ENCODE measurements at regions not wholly inside any gene's neighbourhood (a gene's known extent, or its start where the extent isn't known, plus 50 kb on each side); places are given as distances from the start of the nearest gene placed in this dataset.
"Not testable (repeated sequence)": the region's sequence is repeated elsewhere in the genome, so short reads cannot be mapped to it uniquely, and the experiment has no call there.

DNA sequence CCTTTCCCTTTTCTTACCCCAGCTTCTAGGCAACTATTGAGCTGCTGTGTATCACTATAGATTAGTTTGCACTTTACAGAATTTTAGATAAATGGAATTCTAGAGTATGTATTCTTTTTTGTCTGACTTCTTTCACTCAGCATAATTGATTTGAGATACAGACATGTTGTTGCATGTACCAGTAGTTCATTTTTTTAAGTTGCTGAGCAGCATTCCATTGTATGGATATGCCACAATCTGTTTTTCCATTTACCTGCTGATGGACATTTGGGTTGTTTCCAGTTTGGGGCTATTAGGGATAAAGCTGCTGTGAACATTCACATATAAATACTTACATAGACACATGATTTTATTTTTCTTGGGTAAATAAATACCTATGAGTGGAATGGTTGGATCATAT is 135.7 kb downstream of the IGF1 start:
- Mint-ChIP-seq H3K9me3 (ENCODE audit: low read depth) (no peaks in the 10 kb centered on the region), H3K4me1 (no peaks in the 10 kb centered on the region), H3K36me3 (ENCODE audit: low read depth) (no peaks in the 10 kb centered on the region), H3K4me3 (no peak overlapping the region), H3K27me3 (peaks cover 2% of the 10 kb centered on the region), H3K27ac (no peak overlapping the region)
- intact Hi-C loops (cut with DNase I, micrococcal nuclease), result no loop called here
- POLR2A ChIA-PET, result no interaction called here
- no peak for ATAC-seq
- CTCF ChIA-PET, result no interaction called here
- no peak for DNase-seq

DNA sequence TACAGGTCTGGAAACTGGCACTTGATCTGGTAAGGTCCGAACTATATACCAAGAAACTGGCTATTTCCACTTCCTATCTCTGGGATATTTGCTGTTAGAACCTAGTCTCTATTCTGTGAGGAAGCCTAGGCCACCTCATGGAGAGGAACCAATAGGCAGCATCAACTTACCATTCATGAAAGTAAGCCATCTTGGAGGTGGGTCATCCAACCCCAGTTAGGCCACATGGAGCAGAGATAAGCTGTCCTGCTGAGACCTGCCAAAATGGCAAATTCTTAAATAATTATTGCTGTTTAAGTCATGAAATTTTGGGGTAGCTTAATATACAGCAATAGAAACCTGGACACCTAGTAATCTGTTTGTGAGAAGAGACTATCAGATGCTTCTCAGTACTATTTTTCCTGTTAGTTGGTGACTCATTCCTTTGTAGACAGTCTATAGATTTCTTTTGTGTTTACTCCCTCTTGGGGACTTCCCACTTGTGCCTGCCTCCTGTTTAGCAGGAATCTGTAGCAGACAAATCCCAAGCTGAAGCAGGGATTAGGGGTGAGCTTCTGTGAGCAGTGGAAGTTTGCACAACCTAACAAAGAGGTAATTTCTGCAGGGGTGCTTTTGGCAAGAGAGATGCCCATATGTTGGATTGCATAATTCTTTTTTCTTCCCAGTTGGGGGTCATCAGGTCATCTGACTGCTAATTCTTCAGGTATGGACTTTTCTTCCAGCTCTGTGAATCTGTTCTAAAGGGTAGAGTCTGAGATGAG is 136.8 kb downstream of the IGF1 start:
- H3K36me3 Mint-ChIP-seq (ENCODE audit: low read depth), result no peaks in the 10 kb centered on the region
- no peaks in the 10 kb centered on the region for H3K4me1 Mint-ChIP-seq
- ChIA-PET CTCF (interaction anchor here (0.6 kb wide), 1 partner anchor 207 kb away, joined by 3 read pairs; no protein-coding TSS in a partner anchor), POLR2A (no interaction called here)
- DNase-seq, result no peak
- H3K4me3 Mint-ChIP-seq, result no peak overlapping the region
- intact Hi-C loops (cut with DNase I, micrococcal nuclease), result no loop called here
- no peak overlapping the region for H3K27ac Mint-ChIP-seq
- H3K27me3 Mint-ChIP-seq, result peaks cover 2% of the 10 kb centered on the region
- ATAC-seq, result no peak
- H3K9me3 Mint-ChIP-seq (ENCODE audit: low read depth), result no peaks in the 10 kb centered on the region

DNA sequence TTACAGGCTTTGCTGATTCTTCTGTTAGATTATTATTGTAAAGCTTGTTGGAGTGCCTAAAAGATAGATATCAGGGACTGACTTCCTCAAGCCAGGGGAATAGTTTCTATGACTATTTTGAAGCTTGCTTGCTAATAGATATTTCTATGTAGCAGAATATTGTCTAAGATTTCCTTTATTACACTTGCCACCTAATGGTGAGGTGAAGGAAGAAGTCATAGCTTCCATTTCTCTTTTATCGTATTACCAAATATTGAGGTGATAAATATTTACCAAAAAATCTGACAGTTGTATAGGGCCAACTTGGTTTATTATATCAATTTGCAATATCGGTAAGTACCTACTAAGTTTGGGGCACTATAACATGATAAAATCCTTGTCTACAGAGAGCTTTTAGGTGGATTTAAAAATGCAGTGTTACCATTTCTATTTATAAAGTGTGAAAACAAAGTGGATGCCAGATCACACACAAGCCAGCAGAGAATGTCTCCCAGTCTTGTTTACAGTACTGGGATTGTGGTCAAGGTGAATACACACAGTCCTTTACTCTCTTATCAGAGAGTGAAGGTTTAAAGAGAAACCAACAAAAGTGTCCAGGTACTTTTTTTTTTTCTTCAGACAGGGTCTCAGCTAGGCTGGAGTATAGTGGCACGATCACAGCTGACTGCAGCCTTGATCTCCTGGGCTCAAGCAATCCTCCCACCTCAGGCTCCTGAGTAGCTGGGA is 137.9 kb downstream of the IGF1 start:
- ChIA-PET CTCF (interaction anchor here (0.6 kb wide), 1 partner anchor 208 kb away, joined by 3 read pairs; no protein-coding TSS in a partner anchor), POLR2A (no interaction called here)
- H3K27ac Mint-ChIP-seq, result no peak overlapping the region
- intact Hi-C loops (cut with DNase I, micrococcal nuclease), result no loop called here
- H3K4me1 Mint-ChIP-seq, result no peaks in the 10 kb centered on the region
- H3K27me3 Mint-ChIP-seq, result peaks cover 4% of the 10 kb centered on the region
- H3K36me3 Mint-ChIP-seq (ENCODE audit: low read depth), result no peaks in the 10 kb centered on the region
- H3K4me3 Mint-ChIP-seq, result no peak overlapping the region
- H3K9me3 Mint-ChIP-seq (ENCODE audit: low read depth), result no peaks in the 10 kb centered on the region
- DNase-seq (no peak), ATAC-seq (no peak)

DNA sequence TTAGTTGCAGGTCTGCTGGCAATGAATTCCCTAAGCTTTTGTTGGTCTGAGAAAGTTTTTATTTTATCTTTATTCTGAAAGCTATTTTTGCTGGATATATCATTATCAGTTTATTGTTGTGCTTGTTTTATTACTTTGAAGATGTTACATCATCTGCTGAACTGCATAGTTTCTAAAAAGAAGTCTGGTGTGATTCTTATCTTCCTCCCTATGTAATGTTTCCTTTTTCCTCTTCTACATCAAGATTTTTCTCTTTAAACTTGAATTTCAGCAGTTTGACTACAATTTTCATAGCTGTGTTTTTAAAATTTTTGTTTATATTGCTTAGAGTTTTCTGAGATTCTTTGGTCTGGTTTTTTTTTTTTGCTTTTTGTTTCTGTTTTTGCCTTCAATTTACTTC is 137.1 kb upstream of the PMCH start:
- H3K27me3 Mint-ChIP-seq, result peaks cover 8% of the 10 kb centered on the region
- peaks cover 2% of the 10 kb centered on the region for H3K9me3 Mint-ChIP-seq (ENCODE audit: low read depth)
- H3K36me3 Mint-ChIP-seq (ENCODE audit: low read depth), result no peaks in the 10 kb centered on the region
- no peak for ATAC-seq
- CTCF ChIA-PET, result no interaction called here
- no peak overlapping the region for H3K4me3 Mint-ChIP-seq
- POLR2A ChIA-PET, result no interaction called here
- no peaks in the 10 kb centered on the region for H3K4me1 Mint-ChIP-seq
- H3K27ac Mint-ChIP-seq, result no peak overlapping the region
- intact Hi-C loops (cut with DNase I, micrococcal nuclease), result no loop called here
- DNase-seq, result no peak

DNA sequence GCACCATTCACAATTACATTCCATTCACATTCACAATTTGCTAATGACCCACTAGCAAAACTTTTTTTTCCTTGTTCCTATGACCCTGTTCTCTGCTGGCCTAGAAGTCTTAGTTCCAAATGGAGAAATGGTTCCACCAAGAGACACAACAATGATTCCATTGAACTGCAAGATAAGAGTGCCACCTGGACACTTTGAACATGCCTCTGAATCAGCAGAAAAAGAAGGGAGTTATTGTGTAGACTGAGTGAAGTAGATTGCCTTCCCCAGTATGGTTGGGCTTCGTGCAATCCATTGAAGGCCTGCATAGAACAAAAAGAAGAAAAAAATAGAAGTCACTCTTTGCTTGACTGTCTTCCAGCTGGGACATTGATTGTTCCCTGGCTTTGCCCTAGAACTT is 133.8 kb upstream of the PMCH start:
- Mint-ChIP-seq H3K36me3 (ENCODE audit: low read depth) (no peaks in the 10 kb centered on the region), H3K27ac (no peak overlapping the region), H3K4me3 (no peak overlapping the region), H3K4me1 (no peaks in the 10 kb centered on the region), H3K9me3 (ENCODE audit: low read depth) (peaks cover 2% of the 10 kb centered on the region), H3K27me3 (peaks cover 8% of the 10 kb centered on the region)
- intact Hi-C loops (cut with DNase I, micrococcal nuclease), result no loop called here
- POLR2A ChIA-PET, result no interaction called here
- CTCF ChIA-PET, result no interaction called here
- ATAC-seq (no peak), DNase-seq (no peak)

DNA sequence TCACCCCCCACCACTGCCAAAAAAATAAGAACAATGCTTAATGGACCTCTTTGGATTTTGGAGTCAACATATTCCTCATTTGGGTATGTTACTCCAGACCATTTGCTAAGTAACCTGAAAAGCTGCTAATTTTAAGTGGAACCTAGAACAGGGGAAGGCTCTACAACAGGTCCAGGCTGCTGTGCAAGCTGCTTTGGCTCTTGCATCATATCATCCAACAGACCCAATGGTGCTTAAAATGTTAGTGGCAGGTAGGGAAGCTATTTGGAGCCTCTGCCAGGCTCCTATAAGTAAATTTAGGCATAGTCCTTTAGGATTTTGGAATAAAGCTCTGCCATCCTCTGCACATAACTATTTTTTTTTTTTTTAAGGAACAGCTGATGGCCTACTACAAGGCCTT is 132.2 kb upstream of the PMCH start:
- intact Hi-C loops (cut with DNase I, micrococcal nuclease), result no loop called here
- ChIA-PET POLR2A (no interaction called here), CTCF (no interaction called here)
- no peaks in the 10 kb centered on the region for H3K4me1 Mint-ChIP-seq
- DNase-seq, result no peak
- no peak overlapping the region for H3K27ac Mint-ChIP-seq
- no peaks in the 10 kb centered on the region for H3K36me3 Mint-ChIP-seq (ENCODE audit: low read depth)
- no peak overlapping the region for H3K4me3 Mint-ChIP-seq
- H3K9me3 Mint-ChIP-seq (ENCODE audit: low read depth), result no peaks in the 10 kb centered on the region
- ATAC-seq, result no peak
- peaks cover 5% of the 10 kb centered on the region for H3K27me3 Mint-ChIP-seq

DNA sequence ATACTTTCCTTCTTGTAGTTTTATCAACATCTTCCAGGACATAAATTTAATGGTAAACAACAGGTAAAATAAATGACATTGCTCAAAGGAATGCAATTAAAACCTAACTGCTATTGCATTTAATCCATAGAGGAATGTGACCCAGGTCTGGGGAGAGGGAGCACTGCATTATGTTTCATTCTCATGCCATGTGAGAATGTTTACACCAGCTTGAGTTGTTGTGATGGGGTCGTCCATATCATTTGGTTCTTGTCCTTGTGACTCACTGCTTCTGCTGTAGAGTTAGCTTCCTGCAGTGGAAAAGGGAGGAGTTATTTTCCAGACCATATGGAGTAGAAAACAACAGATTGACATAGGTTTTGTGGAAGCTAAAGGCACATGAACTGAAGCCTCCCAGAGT is 129.3 kb upstream of the PMCH start:
- DNase-seq (no peak), ATAC-seq (no peak)
- ChIA-PET POLR2A (no interaction called here), CTCF (no interaction called here)
- peaks cover 2% of the 10 kb centered on the region for H3K27me3 Mint-ChIP-seq
- intact Hi-C loops (cut with DNase I, micrococcal nuclease), result no loop called here
- H3K27ac Mint-ChIP-seq, result no peak overlapping the region
- no peak overlapping the region for H3K4me3 Mint-ChIP-seq
- H3K36me3 Mint-ChIP-seq (ENCODE audit: low read depth), result no peaks in the 10 kb centered on the region
- H3K4me1 Mint-ChIP-seq, result no peaks in the 10 kb centered on the region
- H3K9me3 Mint-ChIP-seq (ENCODE audit: low read depth), result no peaks in the 10 kb centered on the region

DNA sequence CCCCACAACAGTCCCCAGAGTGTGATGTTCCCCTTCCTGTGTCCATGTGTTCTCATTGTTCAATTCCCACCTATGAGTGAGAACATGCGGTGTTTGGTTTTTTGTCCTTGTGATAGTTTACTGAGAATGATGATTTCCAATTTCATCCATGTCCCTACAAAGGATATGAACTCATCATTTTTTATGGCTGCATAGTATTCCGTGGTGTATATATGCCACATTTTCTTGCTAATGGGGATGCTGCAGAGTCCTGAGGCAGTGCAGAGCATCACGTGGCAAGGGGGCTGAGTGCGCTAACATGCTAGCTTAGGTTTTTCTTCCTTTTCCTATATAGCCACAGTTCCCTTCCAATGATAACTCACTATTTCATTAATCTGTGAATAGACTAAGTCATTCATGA is 127.5 kb upstream of the PMCH start:
- H3K27me3 Mint-ChIP-seq; H3K4me3 Mint-ChIP-seq; ATAC-seq; DNase-seq; H3K27ac Mint-ChIP-seq; H3K36me3 Mint-ChIP-seq (ENCODE audit: low read depth); H3K9me3 Mint-ChIP-seq (ENCODE audit: low read depth); H3K4me1 Mint-ChIP-seq; POLR2A ChIA-PET; intact Hi-C loops (cut with DNase I, micrococcal nuclease): not testable (repeated sequence)
- CTCF ChIA-PET, result interaction anchor here (0.9 to 1.2 kb wide), 2 partner anchors 97 to 417 kb away, joined by 3 read pairs; no protein-coding TSS in a partner anchor

DNA sequence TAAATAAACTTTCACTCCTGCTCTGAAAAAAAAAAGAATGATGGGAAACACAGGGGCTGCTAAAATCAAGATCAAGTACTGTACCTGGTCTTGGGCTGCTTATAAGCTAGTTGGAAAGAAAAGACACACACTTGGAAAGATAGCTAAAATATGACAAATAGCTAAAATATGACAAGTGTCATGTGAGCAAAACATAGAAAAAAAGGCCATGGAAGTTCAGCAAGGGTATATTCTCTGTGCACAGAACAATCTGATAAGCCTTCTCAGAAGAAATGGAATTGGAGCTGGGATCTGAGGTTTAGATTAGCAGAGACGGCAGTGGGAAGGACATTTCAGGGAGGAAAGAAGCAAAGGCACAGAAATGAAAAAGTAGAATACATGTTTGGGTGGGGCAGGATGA is 126.2 kb upstream of the PMCH start:
- DNase-seq (no peak), ATAC-seq (no peak)
- Mint-ChIP-seq H3K4me3 (no peak overlapping the region), H3K9me3 (ENCODE audit: low read depth) (no peaks in the 10 kb centered on the region), H3K27ac (no peak overlapping the region), H3K4me1 (no peaks in the 10 kb centered on the region), H3K27me3 (peaks cover 2% of the 10 kb centered on the region), H3K36me3 (ENCODE audit: low read depth) (no peaks in the 10 kb centered on the region)
- ChIA-PET POLR2A (no interaction called here), CTCF (interaction anchor here (0.6 to 1.2 kb wide), 3 partner anchors 98 to 968 kb away, joined by 3 read pairs; no protein-coding TSS in a partner anchor)
- intact Hi-C loops (cut with DNase I, micrococcal nuclease), result no loop called here

DNA sequence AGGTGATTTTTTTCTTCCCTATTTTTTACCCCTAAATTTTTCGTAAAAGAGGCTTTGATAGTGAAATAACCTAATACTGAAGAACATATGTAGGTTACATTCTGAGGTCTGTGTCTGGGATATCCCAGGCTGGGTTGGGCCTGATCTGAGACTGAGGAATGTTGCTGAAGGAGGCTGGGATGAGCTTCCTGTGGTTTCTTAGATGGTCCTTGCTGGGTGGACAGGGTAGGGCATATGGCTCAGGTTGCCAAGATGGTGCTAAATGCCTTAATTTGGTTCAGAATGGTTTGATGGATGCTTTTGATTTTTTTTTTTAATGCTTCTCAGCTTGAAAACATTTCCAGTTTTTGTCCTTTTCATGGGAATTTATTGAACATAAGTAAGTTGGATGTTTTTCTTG is 124.6 kb upstream of the PMCH start:
- ATAC-seq, result no peak
- POLR2A ChIA-PET, result no interaction called here
- Mint-ChIP-seq H3K27me3 (peaks cover 4% of the 10 kb centered on the region), H3K4me1 (no peaks in the 10 kb centered on the region), H3K4me3 (no peak overlapping the region), H3K9me3 (ENCODE audit: low read depth) (no peaks in the 10 kb centered on the region), H3K27ac (no peak overlapping the region), H3K36me3 (ENCODE audit: low read depth) (no peaks in the 10 kb centered on the region)
- no peak for DNase-seq
- CTCF ChIA-PET, result no interaction called here
- intact Hi-C loops (cut with DNase I, micrococcal nuclease), result no loop called here

DNA sequence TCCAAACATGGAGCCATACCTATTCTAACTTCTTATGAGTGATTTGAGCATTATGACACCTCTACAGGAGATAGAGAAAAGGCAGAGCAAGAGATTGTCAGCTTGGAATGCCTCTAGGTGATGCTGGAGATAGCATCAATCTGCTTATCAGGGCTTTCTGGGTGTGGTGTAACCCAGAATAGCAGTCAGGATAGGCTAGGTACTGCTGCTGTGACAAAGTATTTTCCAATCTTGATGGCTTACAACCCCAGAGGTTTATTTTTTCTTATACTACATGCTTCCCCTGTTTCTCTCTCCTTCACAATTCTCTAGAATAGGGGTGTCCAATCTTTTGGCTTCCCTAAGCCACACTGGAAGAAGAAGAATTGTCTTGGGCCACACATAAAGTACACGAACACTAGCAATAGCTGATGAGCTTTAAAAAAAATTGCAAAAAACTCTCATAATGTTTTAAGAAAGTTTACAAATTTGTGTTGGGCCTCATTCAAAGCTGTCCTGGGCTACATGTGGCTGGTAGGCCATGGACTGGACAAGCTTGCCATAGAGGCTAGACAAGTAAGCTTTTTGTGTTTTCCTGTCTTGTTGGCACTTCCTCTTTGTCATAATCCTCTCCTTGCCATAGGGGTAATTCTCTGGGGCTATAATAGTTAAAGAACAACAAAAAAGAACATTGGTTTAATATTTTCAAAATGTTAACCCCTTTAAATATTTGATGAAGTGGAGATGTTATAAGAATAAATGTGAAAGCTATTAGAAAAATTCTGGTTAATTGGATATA is 123.9 kb upstream of the PMCH start:
- no peak for DNase-seq
- no peak overlapping the region for H3K4me3 Mint-ChIP-seq
- H3K9me3 Mint-ChIP-seq (ENCODE audit: low read depth), result no peaks in the 10 kb centered on the region
- H3K27me3 Mint-ChIP-seq, result peaks cover 4% of the 10 kb centered on the region
- ChIA-PET CTCF (interaction anchor here (0.7 kb wide), 1 partner anchor 15 kb away, joined by 3 read pairs; no protein-coding TSS in a partner anchor), POLR2A (interaction anchor here (0.6 kb wide), 1 partner anchor 38 kb away, joined by 3 read pairs; no protein-coding TSS in a partner anchor)
- no peaks in the 10 kb centered on the region for H3K4me1 Mint-ChIP-seq
- no peaks in the 10 kb centered on the region for H3K36me3 Mint-ChIP-seq (ENCODE audit: low read depth)
- ATAC-seq, result no peak
- intact Hi-C loops (cut with DNase I, micrococcal nuclease), result no loop called here
- H3K27ac Mint-ChIP-seq, result no peak overlapping the region

DNA sequence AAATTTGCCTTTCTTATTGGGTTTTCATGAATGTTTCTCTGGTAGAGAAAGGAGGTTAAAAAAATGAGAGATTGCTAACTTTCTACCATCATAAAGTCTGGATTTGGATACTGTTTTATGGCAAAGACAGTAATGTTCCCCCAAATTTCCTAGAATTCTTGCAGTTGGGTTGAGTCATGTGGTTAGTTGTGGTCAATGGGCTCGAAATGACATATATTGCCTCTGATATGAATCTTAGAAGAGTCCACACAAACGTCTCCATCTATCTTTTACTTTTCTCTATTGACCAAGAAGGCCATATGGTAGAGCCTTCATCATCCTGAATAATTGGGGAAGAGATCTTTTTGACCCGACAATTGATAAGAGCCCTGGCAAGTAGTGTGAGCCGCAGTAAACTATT is 119.5 kb upstream of the PMCH start:
- Mint-ChIP-seq H3K4me3 (no peak overlapping the region), H3K4me1 (no peaks in the 10 kb centered on the region), H3K36me3 (ENCODE audit: low read depth) (no peaks in the 10 kb centered on the region), H3K27ac (no peak overlapping the region), H3K9me3 (ENCODE audit: low read depth) (no peaks in the 10 kb centered on the region), H3K27me3 (peaks cover 4% of the 10 kb centered on the region)
- intact Hi-C loops (cut with DNase I, micrococcal nuclease), result no loop called here
- DNase-seq, result no peak
- ChIA-PET POLR2A (no interaction called here), CTCF (no interaction called here)
- no peak for ATAC-seq

Data from activated CD4-positive, alpha-beta T cell treated with anti-CD3 and anti-CD28 coated beads for 36 hours (primary cell).